DMS114 treated with DMSO at 0.1 percent for 48 hours (cell line): ENCODE measurements at regions not wholly inside any gene's neighbourhood (a gene's known extent, or its start where the extent isn't known, plus 50 kb on each side); places are given as distances from the start of the nearest gene placed in this dataset.

Experiments
- DNase-seq: peaks from one replicate; lab custom pipeline; 2025; ENCODE audit not compliant: unreplicated experiment; lab: John Stamatoyannopoulos, UW

- no peak for DNase-seq
Observed at GRCh38 chr9:85263288-85263687, 478.5 kb downstream of the AGTPBP1 start.

GRCh38 chr9:85262333-85262732 lies 479.4 kb downstream of the AGTPBP1 start:
- no peak for DNase-seq

- DNase-seq = no peak
Observed at GRCh38 chr9:85260275-85260845, 481.4 kb downstream of the AGTPBP1 start.

GRCh38 chr9:85258823-85259370 lies 482.9 kb downstream of the AGTPBP1 start:
- DNase-seq = peak; percentile 45

- no peak for DNase-seq
Observed at GRCh38 chr9:85258236-85258635, 483.5 kb downstream of the AGTPBP1 start.

- no peak for DNase-seq
Observed at GRCh38 chr9:85249313-85249621, 492.5 kb downstream of the AGTPBP1 start.

- DNase-seq = no peak
Observed at GRCh38 chr9:85248514-85249312, 493.0 kb downstream of the AGTPBP1 start.

- no peak for DNase-seq
Observed at GRCh38 chr9:85246541-85246940, 495.2 kb downstream of the AGTPBP1 start.

- no peak for DNase-seq
Observed at GRCh38 chr9:85244856-85245255, 496.9 kb downstream of the AGTPBP1 start.

- DNase-seq = no peak
Observed at GRCh38 chr9:85243977-85244376, 497.8 kb downstream of the AGTPBP1 start.

- DNase-seq = no peak
Observed at GRCh38 chr9:85237478-85237877, 504.3 kb downstream of the AGTPBP1 start.

- no peak for DNase-seq
Observed at GRCh38 chr9:85230081-85230480, 511.7 kb downstream of the AGTPBP1 start.

GRCh38 chr9:85228111-85228855 lies 513.5 kb downstream of the AGTPBP1 start:
- DNase-seq = no peak

- DNase-seq = no peak
Observed at GRCh38 chr9:85225180-85225579, 516.6 kb downstream of the AGTPBP1 start.

GRCh38 chr9:85224729-85225128 lies 517.0 kb downstream of the AGTPBP1 start:
- DNase-seq = no peak

- no peak for DNase-seq
Observed at GRCh38 chr9:85224301-85224700, 517.5 kb downstream of the AGTPBP1 start.

- DNase-seq = no peak
Observed at GRCh38 chr9:85223506-85224125, 518.1 kb downstream of the AGTPBP1 start.

GRCh38 chr9:85216601-85217000 lies 525.2 kb downstream of the AGTPBP1 start:
- no peak for DNase-seq

GRCh38 chr9:85215961-85216360 lies 525.8 kb downstream of the AGTPBP1 start:
- DNase-seq = no peak

- no peak for DNase-seq
Observed at GRCh38 chr9:85215416-85215815, 526.3 kb downstream of the AGTPBP1 start.
